HG03565 (cell line): ENCODE measurements at regions not wholly inside any gene's neighbourhood (a gene's known extent, or its start where the extent isn't known, plus 50 kb on each side); places are given as distances from the start of the nearest gene placed in this dataset.
A peak's percentile ranks its signal among the peaks of the same experiment; 100 is the strongest.
"Not testable (repeated sequence)": the region's sequence is repeated elsewhere in the genome, so short reads cannot be mapped to it uniquely, and the experiment has no call there.

Source experiments
- ATAC-seq: cut with Tn5 transposase; IDR thresholded peaks from one replicate; pipeline ENCODE4 v1.9.1; 2021; ENCODE audit warnings: mild to moderate bottlenecking, moderate library complexity; ENCODE audit not compliant: unreplicated experiment

- ATAC-seq: not testable (repeated sequence)
Measured at GRCh38 chr6:23821141-23821540, 304.9 kb upstream of the NRSN1 start.

- ATAC-seq: no peak
Measured at GRCh38 chr6:23823421-23823820, 302.6 kb upstream of the NRSN1 start.

- peak; percentile 51 for ATAC-seq
Measured at GRCh38 chr6:23826572-23826971, 299.4 kb upstream of the NRSN1 start.

GRCh38 chr6:23828861-23829260 is 297.2 kb upstream of the NRSN1 start:
- ATAC-seq: no peak

GRCh38 chr6:23841116-23841515 is 284.9 kb upstream of the NRSN1 start:
- no peak for ATAC-seq

GRCh38 chr6:23842760-23843159 is 283.3 kb upstream of the NRSN1 start:
- ATAC-seq: no peak

GRCh38 chr6:23851522-23851921 is 274.5 kb upstream of the NRSN1 start:
- no peak for ATAC-seq

GRCh38 chr6:23853566-23854133 is 272.4 kb upstream of the NRSN1 start:
- not testable (repeated sequence) for ATAC-seq

- ATAC-seq: not testable (repeated sequence)
Measured at GRCh38 chr6:23854154-23854553, 271.9 kb upstream of the NRSN1 start.

GRCh38 chr6:23855497-23856116 is 270.4 kb upstream of the NRSN1 start:
- no peak for ATAC-seq

- no peak for ATAC-seq
Measured at GRCh38 chr6:23870496-23870895, 255.5 kb upstream of the NRSN1 start.

- no peak for ATAC-seq
Measured at GRCh38 chr6:23873161-23873560, 252.9 kb upstream of the NRSN1 start.

- ATAC-seq: no peak
Measured at GRCh38 chr6:23875006-23875405, 251.0 kb upstream of the NRSN1 start.

- ATAC-seq: no peak
Measured at GRCh38 chr6:23879816-23880215, 246.2 kb upstream of the NRSN1 start.

- no peak for ATAC-seq
Measured at GRCh38 chr6:23890543-23891227, 235.3 kb upstream of the NRSN1 start.

GRCh38 chr6:23905133-23905815 is 220.7 kb upstream of the NRSN1 start:
- ATAC-seq: no peak

- ATAC-seq: no peak
Measured at GRCh38 chr6:23910420-23910819, 215.6 kb upstream of the NRSN1 start.

- ATAC-seq: no peak
Measured at GRCh38 chr6:23927935-23928334, 198.1 kb upstream of the NRSN1 start.

GRCh38 chr6:23929201-23929600 is 196.8 kb upstream of the NRSN1 start:
- ATAC-seq: no peak

- ATAC-seq: no peak
Measured at GRCh38 chr6:23940466-23940865, 185.5 kb upstream of the NRSN1 start.

GRCh38 chr6:23951691-23952090 is 174.3 kb upstream of the NRSN1 start:
- ATAC-seq: no peak

- no peak for ATAC-seq
Measured at GRCh38 chr6:23952245-23952644, 173.8 kb upstream of the NRSN1 start.
